ENCODE measurements at regions not wholly inside any gene's neighbourhood (a gene's known extent, or its start where the extent isn't known, plus 50 kb on each side); places are given as distances from the start of the nearest gene placed in this dataset.
"Not testable (repeated sequence)": the region's sequence is repeated elsewhere in the genome, so short reads cannot be mapped to it uniquely, and the experiment has no call there.

- H3K4me1 ChIP-seq = peaks cover 7% of the 10 kb centered on the region
- WGBS = 6% methylated on average over 1 of the region's 1 CpG
- no peaks in the 10 kb centered on the region for H3K36me3 ChIP-seq
- DNase-seq (ENCODE audit: low spot score in 2 of 2) = no peak
- no peaks in the 10 kb centered on the region for H3K27me3 ChIP-seq
- H3K27ac ChIP-seq = no peak overlapping the region
- H3K4me3 ChIP-seq = no peak overlapping the region
- H3K9me3 ChIP-seq = peaks cover 7% of the 10 kb centered on the region
- TF ChIP-seq POLR2A (IDR thresholded peaks at IDR 0.05) (no peak), EP300 (IDR thresholded peaks at IDR 0.05) (no peak)
Measured at GRCh38 chr4:103994059-103994458, 274.3 kb upstream of the TACR3 start.

GRCh38 chr4:103982454-103982853 is 262.7 kb upstream of the TACR3 start:
- Histone ChIP-seq H3K27me3 (no peaks in the 10 kb centered on the region), H3K36me3 (no peaks in the 10 kb centered on the region), H3K4me1 (no peaks in the 10 kb centered on the region), H3K27ac (no peak overlapping the region), H3K4me3 (no peak overlapping the region), H3K9me3 (peaks cover 5% of the 10 kb centered on the region)
- TF ChIP-seq EP300 (IDR thresholded peaks at IDR 0.05) (no peak), POLR2AphosphoS5 (IDR thresholded peaks at IDR 0.05) (no peak), POLR2A (IDR thresholded peaks at IDR 0.05) (no peak), CTCF (IDR thresholded peaks at IDR 0.05) (no peak)
- DNase-seq (ENCODE audit: low spot score in 2 of 2) = no peak

- H3K36me3 ChIP-seq = no peaks in the 10 kb centered on the region
- no peaks in the 10 kb centered on the region for H3K4me1 ChIP-seq
- no peaks in the 10 kb centered on the region for H3K27me3 ChIP-seq
- 45% methylated on average over 3 of the region's 3 CpGs for WGBS
- no peak overlapping the region for H3K27ac ChIP-seq
- no peak for TF ChIP-seq EP300 (IDR thresholded peaks at IDR 0.05)
- no peak for TF ChIP-seq CTCF (IDR thresholded peaks at IDR 0.05)
- TF ChIP-seq POLR2AphosphoS5 (IDR thresholded peaks at IDR 0.05) = no peak
- no peaks in the 10 kb centered on the region for H3K9me3 ChIP-seq
- no peak overlapping the region for H3K4me3 ChIP-seq
- no peak for DNase-seq (ENCODE audit: low spot score in 2 of 2)
Measured at GRCh38 chr4:103948244-103949018, 228.6 kb upstream of the TACR3 start.

GRCh38 chr4:103947617-103948016 is 227.8 kb upstream of the TACR3 start:
- WGBS = 71% methylated on average over 1 of the region's 1 CpG
- H3K4me1 ChIP-seq = no peaks in the 10 kb centered on the region
- TF ChIP-seq EP300 (IDR thresholded peaks at IDR 0.05) = no peak
- TF ChIP-seq POLR2A (IDR thresholded peaks at IDR 0.05) = no peak
- TF ChIP-seq CTCF (IDR thresholded peaks at IDR 0.05) = no peak
- no peak for TF ChIP-seq POLR2AphosphoS5 (IDR thresholded peaks at IDR 0.05)

GRCh38 chr4:103946621-103947268 is 227.0 kb upstream of the TACR3 start:
- not testable (repeated sequence) for H3K4me1 ChIP-seq; H3K27me3 ChIP-seq; H3K36me3 ChIP-seq; DNase-seq (ENCODE audit: low spot score in 2 of 2); H3K9me3 ChIP-seq; H3K27ac ChIP-seq; H3K4me3 ChIP-seq
- 70% methylated on average over 3 of the region's 3 CpGs for WGBS

More at GRCh38 chr4:103947617-103948016, 227.8 kb upstream of the TACR3 start:
- Histone ChIP-seq H3K27ac (no peak overlapping the region), H3K4me3 (no peak overlapping the region), H3K9me3 (no peaks in the 10 kb centered on the region), H3K36me3 (no peaks in the 10 kb centered on the region), H3K27me3 (no peaks in the 10 kb centered on the region)
- DNase-seq (ENCODE audit: low spot score in 2 of 2) = no peak

- no peaks in the 10 kb centered on the region for H3K27me3 ChIP-seq
- H3K27ac ChIP-seq = no peak overlapping the region
- WGBS = 73% methylated on average over 4 of the region's 4 CpGs
- H3K4me1 ChIP-seq = no peaks in the 10 kb centered on the region
- no peak for DNase-seq (ENCODE audit: low spot score in 2 of 2)
- H3K4me3 ChIP-seq = no peak overlapping the region
- no peaks in the 10 kb centered on the region for H3K9me3 ChIP-seq
- no peaks in the 10 kb centered on the region for H3K36me3 ChIP-seq
- TF ChIP-seq POLR2AphosphoS5 (IDR thresholded peaks at IDR 0.05) = no peak
- TF ChIP-seq EP300 (IDR thresholded peaks at IDR 0.05) = no peak
- TF ChIP-seq CTCF (IDR thresholded peaks at IDR 0.05) = no peak
- no peak for TF ChIP-seq POLR2A (IDR thresholded peaks at IDR 0.05)
Measured at GRCh38 chr4:103938488-103938887, 218.7 kb upstream of the TACR3 start.
